Endothelial cell of hepatic sinusoid (primary cell): ENCODE measurements at regions not wholly inside any gene's neighbourhood (a gene's known extent, or its start where the extent isn't known, plus 50 kb on each side); places are given as distances from the start of the nearest gene placed in this dataset.

ENCODE experiments used
- in situ Hi-C: cut with HindIII; loops from 2 replicates; pipeline ENCODE4 v1.10.0; 2017; ENCODE audit warnings: low sequenced_read_pairs

DNA sequence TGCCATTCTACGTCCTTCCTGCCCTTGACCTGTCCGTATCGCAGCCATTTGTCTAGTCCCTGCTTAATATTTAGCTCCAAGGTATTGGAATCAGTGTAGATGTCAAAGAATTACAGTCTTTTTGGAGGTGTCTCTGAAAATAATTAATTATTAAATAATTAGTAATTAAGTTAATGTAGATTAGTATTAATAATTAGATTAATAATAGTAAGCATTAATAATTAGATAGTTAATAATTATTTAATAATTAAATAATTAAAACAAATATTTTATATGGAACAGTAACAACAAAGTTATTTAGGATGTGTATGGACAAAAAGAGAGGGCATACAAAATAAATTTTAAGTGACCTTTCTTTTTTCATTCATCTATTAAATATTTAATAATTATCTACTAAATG is 639.6 kb downstream of the AACS start:
- in situ Hi-C loops: no loop called here

DNA sequence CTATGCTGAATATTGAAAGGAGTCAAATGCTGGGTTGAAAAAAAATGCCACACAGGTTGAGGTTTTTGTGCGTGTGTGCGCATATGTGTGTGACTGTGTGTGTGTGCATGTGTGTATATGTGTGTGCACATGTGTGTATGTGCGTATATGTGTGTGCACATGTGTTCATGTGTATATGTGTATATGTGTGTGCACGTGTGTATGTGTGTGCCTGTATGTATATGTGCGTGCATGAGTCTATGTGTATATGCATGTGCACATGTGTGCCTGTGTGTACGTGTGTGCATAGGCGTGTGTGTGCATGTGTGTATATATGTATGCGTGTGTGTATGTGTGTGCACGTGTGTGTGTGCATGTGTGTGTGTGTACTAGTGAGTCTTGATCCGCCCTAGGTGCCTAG is 655.7 kb downstream of the AACS start:
- in situ Hi-C loops: no loop called here

DNA sequence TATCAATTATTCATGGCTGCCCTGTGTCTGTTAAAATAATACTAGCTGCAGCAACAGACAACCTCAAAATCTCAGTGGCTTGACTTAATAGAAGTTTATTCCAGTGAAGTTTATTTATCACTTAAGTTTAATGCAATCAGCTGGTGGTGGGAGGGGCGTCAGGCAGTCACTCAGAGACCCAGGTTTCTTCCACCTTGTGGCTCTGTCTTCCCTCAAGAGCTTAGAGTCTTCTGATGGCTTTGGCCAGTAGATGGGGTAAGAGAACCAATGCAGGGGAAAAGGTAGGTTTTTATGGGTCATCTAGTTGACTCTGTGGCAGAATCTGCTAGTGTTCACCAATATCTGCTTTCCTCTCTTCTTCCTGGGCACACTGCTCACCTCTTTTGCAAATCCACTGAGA is 668.9 kb downstream of the AACS start:
- in situ Hi-C loops: no loop called here

DNA sequence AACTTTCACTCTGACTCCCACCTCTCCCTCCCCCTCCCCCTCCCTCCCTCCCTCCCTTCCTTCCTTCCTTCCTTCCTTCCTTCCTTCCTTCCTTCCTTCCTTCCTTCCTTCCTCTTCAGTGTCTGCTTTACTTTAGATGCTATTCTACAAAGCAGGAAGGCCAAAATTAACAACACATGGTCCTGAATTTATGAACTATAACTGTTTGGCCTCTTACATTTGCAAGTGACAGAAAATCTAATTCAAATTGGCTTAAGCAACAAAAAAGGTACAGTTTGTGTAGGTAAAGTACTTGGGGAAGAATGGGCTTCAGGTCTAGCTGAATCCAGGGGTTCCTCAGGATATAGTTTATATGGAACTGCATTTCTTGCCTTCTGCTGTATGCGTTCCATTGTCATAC is 673.0 kb downstream of the AACS start:
- in situ Hi-C loops: no loop called here

DNA sequence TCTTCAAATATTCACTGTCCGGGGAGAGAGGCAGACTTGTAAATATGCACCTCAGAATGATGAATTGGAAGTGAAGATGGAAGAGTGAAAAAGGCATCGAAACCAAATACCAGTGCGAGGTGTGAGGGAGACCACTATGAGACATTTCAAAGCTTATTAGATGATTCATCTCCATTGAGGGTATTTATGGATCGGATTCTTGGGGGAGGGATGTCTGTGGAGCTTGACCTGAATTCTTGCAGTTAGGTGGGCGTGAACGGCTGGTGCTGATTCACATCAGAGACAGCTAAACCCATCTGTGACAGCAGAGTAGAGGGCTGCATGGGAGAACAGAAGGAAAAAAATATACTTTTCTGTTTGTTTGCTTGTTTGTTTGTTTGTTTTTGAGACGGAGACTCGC is 677.2 kb downstream of the AACS start:
- in situ Hi-C loops: no loop called here

DNA sequence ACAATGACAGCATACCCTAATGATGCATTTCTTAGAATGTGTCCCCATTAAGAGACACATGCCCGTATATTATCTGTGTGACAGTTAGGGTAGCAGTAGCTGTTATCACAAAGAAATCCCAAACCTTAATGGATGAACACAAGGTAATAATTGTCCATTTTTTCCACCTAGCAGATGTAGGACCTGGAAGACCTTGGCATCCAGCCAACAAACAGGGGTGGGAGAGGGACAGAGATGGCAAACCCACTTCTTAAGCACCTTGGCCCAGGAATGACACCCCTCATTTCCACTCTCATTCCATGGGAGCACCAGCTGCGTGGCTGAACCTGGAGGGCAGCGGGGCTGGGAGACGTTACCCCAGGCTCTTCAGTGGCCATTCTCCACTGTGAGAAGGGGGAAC is 679.0 kb downstream of the AACS start:
- in situ Hi-C loops: no loop called here

DNA sequence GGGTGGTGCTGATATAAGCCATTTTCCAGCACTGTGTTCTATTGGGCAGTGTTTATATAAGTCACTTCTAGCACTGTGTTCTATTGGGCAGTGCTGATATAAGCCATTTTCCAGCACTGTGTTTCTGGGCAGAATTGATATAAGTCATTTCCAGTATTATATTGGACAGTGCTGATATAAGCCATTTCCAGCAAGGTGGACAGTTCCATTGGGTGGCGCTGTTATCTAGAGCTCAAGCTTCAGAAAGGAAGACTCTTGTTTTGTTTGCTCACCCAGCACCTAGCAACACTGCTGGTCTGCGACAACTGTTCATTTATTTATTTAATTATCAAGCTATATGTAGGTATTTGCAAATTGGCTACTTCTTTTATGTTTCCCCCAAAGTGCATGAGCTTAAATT is 690.3 kb downstream of the AACS start:
- in situ Hi-C loops: no loop called here

DNA sequence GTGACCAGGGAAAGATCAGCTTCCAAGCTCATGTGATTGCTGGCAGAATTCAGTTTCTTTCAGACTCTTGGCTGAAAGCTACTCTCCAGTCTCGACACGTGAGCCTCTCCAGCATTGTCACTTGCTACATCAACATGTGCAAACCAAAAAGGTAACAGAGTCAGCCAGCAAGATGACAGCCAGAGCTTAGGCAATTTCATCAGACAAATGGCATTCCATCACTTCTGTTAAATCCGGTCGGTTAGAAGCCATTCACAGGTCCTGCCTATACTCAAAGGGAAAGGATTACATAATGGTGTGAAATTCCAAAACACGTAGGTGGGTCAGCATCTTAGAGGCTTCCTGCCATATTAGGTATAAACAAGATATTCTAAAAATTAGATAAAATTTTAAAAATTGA is 700.9 kb downstream of the AACS start:
- in situ Hi-C loops: no loop called here

DNA sequence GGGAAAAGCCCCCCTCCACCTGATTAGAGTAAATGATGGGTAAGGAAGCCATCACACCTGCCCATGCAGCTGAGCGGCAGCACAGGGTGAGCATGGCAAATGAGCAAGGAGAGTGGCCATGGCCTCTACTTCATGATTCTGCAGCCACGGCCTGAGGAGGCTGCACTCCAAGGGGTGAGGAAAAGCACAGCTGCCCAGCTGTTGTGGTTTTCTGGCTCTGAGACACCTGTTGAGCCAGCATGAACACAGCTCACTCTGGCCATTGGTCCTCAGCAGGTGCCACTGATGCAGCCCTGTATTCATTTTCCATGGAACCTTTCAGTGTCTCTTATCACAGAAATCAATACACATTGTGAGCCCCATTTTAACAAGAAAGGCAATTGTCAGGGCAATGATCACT is 707.2 kb downstream of the AACS start:
- in situ Hi-C loops: no loop called here

DNA sequence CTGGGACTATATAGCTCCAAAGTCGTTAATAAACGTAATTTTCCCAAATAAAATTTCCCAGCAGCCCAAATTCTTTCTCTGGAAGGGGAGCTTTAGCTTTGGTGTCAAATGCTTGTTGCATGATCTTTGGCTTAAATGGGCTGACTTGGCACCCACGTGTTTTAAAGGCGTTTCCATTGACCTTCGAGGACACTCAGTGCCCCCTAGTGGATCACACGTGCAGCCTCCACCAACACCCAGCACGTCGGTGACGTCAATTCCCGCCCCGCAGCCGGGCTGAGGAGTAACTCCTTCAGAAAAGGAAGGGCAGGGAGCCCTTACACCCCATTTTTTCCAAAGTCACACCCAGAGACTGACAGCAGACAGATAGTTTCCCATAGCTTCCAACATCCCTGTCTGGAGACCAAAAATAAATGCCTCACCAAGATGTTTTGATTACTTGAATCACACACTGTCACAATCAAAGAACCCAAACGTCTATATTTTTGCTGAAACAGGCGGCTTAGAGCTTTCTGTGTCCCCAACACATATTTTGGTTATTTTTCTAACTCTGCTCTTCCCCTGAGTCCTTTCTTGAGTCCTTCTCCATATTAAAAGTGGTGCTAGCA is 707.9 kb downstream of the AACS start:
- in situ Hi-C loops: no loop called here

DNA sequence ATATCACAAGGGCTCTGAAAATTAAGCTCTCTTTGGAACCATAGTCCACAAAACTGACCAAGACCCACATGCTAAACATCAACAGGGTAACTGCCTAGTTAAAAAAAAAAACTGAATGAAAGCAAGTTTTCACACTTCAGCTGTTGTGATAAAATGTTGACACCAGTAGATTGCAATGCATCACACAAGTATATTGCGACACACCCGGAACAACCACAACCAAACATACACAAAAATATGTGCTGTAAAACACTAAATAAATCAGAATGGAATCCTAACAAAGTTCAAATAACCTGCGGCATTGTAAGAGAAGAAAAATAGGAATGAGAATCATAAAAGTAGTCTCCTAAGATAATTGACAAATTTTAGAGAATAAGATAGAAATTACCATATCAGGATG is 710.3 kb downstream of the AACS start:
- in situ Hi-C loops: no loop called here

DNA sequence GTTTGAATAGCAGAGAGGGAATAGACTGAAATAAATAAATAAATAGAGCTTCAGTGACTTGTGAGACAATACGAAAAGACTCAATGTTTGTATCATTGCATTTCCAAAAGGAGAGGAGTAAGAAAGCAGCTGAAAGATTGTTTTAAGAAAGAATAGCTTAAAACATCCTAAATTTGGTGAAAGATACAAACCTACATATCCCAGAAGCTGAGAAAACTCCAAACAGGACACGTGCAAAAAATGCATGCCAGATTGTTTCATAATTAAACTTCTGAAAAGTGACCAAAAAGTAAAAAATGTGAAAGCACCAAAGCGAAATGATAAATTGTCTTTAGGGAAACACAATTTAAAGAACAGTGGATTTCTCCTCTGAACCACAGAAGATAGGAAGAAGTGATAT is 711.0 kb downstream of the AACS start:
- in situ Hi-C loops: no loop called here

DNA sequence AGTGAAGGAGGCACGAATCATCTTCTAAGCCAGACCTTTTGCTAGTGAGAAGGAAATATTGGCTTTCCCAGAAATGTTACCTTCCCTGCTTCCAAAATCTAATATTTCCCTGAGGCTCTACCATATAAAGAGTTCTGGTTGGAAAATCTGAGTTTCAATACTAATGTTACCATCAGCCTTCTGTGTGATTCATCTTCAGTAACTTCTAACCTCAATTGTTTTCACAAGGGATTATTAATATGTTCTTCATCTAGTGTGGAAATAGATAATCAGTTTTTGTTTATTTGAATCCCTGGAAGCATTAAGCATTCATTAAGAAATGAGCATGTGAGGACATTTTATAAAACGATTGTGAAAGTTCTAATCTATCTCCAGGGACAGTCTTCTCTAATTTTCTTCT is 720.9 kb downstream of the AACS start:
- in situ Hi-C loops: no loop called here

DNA sequence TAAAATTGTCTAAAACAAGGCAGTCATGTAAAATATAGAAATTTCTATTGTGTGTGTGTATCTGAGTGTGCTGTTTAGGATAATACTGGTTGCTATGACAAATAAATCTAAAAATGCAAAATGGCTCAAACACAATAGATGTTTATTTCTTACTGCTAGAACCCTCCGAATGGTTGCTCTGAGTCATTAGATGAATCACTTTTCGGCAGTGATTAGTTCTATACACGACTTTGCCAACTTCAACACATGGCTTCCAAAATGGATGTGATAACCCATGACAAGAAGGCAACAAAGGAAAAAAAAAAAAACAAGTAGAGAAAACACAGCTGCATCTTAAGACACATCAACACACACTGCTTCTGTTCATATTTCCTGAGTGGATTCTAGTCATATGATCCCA is 729.2 kb downstream of the AACS start:
- in situ Hi-C loops: no loop called here

DNA sequence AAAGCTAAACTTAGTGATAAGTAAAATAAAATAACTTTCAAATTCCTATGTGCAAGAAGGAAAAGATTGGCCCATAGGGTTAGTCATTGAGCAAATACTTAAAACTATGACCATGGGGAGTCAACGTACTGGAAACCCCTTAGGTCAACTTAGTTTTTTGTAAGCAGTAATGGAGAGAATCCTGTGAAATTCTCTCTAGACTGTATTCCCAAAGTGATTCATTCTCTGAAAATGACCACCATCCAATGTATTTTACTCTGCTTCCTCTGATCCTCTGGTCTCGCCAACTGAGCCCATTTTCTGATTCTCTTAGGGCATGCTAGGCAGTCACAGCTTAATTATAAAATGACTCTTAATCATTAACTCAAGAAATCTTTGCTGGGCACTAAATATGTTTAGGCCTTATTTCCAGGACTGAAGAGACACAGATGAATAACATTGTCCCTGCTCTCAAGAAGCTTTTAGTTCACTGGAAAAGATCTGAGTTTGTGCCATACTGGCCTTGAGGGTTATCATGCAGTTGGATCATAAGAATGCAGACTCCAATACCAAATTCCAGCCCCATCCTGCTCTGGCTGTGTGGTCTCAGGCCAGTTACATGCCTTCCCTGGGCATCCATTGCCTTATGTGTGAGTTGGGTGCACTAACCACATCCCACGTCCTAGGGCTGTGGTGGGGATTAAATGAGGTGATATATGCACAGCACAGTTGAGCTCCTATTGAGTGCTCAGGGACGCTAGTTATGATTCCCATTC is 732.4 kb downstream of the AACS start:
- in situ Hi-C loops: no loop called here

DNA sequence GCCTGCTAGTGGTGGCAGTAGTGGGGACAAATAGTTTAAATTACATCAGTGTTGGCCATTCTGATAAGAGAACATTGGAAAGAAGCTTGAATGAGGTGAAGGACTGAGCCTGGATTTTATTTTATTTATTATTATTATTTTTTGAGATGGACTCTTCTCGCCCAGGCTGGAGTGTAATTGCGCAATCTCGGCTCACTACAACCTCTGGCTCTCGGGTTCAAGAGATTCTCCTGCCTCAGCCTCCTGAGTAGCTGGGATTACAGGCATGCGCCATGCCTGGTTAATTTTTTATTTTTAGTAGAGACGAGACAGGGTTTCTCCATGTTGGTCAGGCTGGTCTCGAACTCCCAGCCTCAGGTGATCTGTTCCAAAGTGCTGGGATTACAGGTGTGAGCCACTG is 739.4 kb downstream of the AACS start:
- in situ Hi-C loops: no loop called here

DNA sequence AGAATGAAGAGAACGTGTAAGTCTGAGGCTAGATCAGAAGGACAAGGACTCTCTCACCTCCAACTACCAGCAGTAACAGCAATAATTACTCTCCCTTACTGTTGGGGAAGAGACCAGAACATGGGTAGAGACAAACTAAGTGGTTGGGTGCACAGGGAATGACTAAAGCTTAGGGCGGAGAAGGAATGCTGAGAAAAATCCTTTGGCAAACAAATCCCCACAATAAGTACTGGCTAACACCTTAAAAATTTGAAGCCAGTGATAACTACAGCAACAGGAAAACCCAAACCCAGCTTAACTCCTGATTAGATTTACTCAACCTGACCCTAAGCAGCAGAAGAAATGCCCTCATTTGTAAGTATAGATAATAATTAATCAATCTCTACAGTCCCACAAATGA is 759.0 kb downstream of the AACS start:
- in situ Hi-C loops: no loop called here

DNA sequence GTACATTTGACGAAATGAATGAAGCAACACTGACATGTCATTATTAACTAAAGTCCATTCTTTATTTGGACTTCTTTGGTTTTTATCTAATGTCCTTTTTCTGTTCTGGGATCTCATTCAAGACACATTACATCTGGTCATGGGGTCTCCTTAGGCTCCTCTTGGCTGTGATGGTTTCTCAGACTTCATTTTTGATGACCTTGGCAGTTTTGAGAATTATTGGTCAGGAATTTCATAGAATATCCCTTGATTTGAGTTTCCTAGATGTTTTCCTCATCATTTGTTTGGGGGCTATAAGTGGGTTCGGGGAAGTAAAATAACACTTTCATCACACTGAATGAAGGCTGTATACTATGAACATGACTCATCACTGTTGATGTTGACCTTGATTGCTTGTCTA is 770.6 kb downstream of the AACS start:
- in situ Hi-C loops: no loop called here

DNA sequence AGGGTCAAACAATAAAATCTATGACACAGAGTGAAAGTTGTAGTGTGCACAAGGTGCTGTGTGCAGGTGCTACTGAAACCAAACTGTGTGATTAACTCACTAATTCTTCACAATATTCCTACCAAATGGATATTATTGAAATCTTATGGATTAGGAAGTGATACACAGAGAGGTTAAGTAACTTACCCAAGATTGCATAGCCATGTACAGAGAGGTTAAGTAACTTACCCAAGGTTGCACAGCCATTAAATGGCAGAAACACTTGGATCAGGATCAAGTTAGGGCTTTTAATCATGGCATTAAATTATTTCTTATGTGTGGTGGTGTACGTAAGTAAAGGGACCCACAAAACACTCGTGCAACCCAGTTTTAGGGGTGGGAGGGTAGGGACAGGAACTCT is 771.4 kb downstream of the AACS start:
- in situ Hi-C loops: no loop called here

DNA sequence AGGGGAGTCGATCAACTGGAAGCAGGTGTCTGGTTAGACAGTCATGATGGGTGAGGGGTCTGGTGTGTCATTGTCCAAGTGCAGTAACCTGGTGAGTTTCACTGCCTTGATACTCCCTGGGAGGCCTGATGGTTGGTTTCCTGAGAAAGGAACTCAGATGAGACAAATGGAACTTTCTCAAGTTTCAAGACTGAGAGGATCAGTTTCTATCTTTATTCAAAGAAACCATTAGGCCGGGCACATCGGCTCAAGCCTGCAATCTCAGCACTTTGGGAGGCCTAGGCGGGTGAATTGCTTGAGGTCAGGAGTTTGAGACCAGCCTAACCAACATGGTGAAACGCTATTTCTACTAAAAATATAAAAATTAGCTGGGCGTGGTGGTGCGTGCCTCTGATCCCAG is 776.1 kb downstream of the AACS start:
- in situ Hi-C loops: no loop called here

DNA sequence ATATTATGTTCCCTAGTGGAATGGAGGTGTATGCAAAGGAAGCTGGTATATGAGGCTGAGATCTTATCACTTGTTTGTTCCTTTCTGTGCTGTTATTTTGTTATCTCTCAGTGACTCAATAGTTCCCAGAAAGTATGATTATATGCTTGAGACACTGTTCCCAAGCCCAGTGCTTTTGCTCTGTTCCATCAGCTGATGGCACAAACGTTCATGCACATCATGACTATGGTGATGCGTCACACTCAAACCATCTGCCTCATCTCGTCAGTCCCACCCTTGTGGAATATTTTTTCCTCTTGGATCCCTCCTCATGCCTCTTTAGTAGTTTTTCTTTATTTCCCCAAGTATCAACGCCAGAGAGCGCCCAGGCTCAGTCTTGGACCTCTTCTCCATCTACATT is 786.9 kb downstream of the AACS start:
- in situ Hi-C loops: no loop called here

DNA sequence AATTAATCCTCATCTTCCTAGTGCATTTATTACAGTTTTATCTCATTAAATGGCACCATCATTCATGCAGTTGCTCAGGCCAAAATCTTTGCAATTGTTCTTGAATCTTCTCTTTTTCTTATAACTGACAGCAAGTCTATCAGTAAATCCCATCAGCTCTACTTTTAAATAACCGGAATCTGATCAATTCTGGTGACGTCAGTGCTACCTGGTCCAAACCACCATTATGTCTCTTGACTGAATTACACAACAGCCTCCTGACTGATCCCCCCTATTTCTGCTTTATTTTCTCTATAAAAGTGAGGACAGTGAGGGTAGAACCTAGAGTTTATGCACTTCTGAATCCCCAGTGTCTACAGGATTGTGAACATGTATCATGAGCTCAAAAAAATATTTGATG is 787.4 kb downstream of the AACS start:
- in situ Hi-C loops: no loop called here

DNA sequence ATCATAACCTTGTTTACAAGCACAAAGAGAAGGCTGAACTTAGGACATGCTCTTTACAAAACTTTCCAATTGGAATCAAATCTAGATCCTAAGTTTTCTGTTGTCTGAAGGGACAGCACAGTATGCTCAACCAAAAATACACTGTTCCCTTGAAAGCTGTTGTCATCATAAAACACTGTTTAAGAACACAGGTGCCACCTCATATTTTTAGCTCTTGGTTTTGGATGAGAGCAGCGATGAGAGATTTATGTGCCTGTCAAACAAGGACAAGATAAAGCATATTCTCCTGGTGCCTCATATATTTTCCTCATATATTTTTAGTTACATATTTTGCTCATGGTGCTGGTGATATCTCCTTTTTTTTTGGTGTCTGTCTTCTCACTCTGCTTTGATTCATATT is 788.4 kb downstream of the AACS start:
- in situ Hi-C loops: no loop called here
